GM12873 (cell line): ENCODE measurements at regions not wholly inside any gene's neighbourhood (a gene's known extent, or its start where the extent isn't known, plus 50 kb on each side); places are given as distances from the start of the nearest gene placed in this dataset.

ENCODE experiments used
- TF ChIP-seq, protein P1 (sequence below): IDR thresholded peaks from 2 replicates; pipeline ENCODE4 v1.5.1; 2012; ENCODE audit warnings: low read depth, mild to moderate bottlenecking, moderate library complexity, low read length, control low read depth; ENCODE audit not compliant: insufficient read depth; ENCODE audit errors: missing control alignments

DNA sequence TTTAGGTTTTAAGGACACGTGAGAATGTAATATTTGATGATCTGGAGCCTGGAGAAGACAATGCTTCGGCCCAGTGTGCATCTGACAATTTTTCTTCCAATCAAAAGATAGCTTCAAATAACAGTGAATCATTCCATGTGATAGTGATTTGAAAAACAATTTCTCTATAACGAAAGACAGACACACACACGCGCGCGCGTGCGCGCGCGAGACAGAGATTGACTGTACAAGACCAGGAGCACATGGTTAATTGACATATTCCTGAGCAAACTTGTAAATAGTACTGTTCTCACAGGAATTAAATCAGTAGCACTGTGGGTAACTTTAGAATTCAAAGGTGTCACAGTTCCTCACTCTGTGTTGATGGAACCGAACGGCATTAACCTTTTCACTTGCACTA is 287.5 kb upstream of the LMO3 start:
- TF ChIP-seq, protein P1, sequence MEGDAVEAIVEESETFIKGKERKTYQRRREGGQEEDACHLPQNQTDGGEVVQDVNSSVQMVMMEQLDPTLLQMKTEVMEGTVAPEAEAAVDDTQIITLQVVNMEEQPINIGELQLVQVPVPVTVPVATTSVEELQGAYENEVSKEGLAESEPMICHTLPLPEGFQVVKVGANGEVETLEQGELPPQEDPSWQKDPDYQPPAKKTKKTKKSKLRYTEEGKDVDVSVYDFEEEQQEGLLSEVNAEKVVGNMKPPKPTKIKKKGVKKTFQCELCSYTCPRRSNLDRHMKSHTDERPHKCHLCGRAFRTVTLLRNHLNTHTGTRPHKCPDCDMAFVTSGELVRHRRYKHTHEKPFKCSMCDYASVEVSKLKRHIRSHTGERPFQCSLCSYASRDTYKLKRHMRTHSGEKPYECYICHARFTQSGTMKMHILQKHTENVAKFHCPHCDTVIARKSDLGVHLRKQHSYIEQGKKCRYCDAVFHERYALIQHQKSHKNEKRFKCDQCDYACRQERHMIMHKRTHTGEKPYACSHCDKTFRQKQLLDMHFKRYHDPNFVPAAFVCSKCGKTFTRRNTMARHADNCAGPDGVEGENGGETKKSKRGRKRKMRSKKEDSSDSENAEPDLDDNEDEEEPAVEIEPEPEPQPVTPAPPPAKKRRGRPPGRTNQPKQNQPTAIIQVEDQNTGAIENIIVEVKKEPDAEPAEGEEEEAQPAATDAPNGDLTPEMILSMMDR: no peak

DNA sequence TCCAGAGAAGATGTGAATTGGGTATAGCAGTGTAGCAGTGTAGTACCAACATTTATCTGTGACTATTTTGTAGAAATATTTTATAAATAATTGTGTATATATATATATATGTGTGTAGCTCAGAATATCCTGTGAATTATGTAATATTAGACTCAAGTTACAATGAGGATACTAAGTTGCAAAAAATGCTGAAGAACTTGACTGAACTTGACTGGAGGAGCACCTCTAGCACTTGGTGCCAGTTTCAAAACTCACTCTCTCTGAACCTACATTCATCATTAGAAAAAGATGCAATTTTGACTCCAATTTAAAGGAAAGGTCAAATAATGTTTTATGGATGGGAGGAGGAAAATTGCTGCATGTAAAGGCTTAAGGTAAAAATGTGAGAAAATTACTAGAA is 285.7 kb upstream of the LMO3 start:
- TF ChIP-seq, protein P1: no peak

DNA sequence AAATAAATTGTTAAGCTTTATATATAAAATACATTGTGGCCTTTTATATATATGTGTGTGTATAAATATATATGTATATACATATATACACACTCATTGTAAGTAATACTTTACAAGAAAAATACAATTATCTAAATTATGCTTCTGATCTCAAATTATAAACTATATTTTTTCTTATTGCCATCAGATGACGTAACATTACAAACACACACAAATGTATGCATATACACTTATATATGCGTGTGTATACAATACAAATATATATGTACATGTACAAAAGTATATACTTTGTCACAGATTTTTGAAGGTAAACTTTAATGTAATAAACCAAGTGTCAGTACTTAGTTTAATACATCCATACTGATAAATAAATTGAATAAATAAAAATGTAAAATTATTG is 278.9 kb upstream of the LMO3 start:
- TF ChIP-seq, protein P1: no peak

DNA sequence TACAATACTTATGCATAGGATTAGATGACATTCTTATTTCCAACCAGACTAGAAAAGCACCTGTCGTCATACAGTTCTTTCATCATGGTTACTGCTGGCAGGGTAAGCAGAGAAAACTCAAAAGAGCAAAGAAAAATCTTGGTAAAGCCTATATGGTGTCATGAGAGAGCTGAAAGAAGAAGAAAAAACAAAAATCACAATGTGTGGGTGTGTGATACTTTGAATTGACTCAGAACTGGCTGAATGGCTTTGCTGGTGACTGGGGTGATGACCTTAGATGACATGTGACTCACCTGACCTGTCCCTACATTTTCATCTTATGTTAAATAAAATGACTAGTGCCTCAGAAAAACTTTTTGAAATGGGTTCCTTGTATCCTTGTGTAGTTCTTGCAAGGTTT is 278.1 kb upstream of the LMO3 start:
- TF ChIP-seq, protein P1: no peak

DNA sequence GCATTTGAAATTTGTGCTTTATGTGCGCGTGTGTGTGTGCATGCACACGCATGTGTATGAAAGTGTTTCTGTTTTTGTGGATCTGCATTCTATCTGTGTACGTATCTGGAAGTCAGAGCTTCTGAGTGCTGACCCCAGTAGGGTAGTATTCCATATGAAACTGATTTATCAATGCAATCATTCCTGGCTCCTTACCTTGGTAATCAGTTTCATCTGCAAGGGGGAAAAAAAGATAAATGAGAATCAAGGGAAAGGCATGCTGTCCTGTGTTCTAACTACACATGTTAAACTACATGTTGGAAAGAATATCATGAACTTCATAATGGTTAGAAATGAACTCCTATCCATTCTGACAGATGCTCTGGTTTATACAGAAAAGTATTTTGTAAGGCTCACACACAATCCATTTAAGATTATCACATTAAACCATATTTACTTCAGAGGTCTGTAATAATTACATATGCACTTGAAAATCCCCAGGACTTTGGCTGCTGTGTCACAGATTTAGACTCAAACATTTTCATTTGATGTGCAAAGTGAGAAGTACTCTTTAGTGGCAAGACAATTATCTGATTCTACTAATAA is 276.1 kb upstream of the LMO3 start:
- TF ChIP-seq, protein P1: no peak

DNA sequence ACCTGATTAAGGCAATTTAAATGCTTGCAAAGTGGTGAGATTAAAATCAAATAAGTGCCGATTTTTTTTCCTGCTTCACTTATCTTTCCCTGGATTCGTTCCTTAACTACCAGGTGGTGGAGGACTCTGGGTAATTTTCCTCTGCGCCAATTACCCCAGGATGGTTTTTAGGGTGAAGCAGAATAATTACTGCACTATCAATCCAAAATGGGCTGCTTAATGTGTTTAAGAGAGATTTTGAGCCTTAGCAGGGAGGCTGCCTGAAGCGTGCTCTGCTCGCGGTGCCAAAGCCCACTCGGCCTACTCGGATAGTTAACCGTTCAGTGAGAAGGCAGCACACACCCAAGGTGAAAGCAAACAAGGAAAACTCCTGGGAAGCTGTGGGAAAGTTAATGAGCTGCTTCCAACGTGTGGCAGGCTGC is 274.9 kb upstream of the LMO3 start:
- TF ChIP-seq, protein P1: no peak

DNA sequence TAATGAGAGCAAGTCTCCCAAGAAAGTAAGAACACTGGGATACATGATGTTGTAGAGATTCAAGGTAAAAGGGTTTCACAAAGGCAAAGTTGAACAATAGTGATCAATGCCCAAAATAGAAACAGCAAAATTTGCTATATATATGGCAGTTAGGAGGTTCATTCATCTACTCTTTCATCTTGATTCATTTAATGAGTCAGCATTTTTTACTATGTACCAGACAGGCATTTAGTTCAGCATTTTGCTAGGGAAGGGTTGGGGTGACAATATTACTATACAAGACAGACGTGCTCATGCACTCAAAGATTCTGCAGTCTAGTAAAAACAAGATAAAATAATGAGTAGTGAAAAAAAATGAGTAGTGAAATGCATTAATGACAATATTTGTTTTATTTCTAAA is 264.9 kb upstream of the LMO3 start:
- TF ChIP-seq, protein P1: no peak
